Retinal pigment epithelial cell (primary cell): ENCODE measurements at regions not wholly inside any gene's neighbourhood (a gene's known extent, or its start where the extent isn't known, plus 50 kb on each side); places are given as distances from the start of the nearest gene placed in this dataset.

Experiments used
- DNase-seq: peaks from one replicate; pipeline ENCODE4 v3.0.0-alpha.2; 2010; ENCODE audit warnings: low read depth
- H3K4me3 ChIP-seq: 2 replicates; pipeline ENCODE4 v1.5.1; 2011; ENCODE audit warnings: mild to moderate bottlenecking, low read length, control low read depth, moderate library complexity
- CTCF ChIP-seq: conservative IDR thresholded peaks from 2 replicates; pipeline ENCODE4 v1.5.1; 2011; ENCODE audit warnings: low read depth, low read length, control low read depth, inconsistent platforms

DNA sequence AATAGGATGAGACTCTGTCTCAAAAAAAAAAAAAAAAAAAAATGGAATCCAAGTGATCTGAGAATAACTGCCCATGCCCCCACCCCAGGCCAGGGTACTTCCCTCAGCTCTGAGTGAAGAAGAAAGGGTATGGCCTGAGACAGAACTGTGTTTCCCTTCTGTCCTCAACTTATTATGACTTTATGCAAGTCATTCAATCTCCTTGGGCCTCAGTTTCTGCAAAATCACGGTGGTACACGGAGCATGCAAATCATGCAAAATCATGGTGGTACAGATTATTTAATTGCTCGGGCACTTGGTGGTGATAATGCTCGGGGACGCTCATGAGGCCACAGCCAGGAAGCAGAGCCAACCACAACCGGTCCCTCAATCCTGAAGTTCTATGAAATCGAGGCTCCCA is 56.5 kb upstream of the TBX3 start:
- DNase-seq, result no peak
- no peak for TF ChIP-seq CTCF
- no peak overlapping the region for H3K4me3 ChIP-seq

GRCh38 chr12:114738460-114739184 is 54.6 kb upstream of the TBX3 start:
- H3K4me3 ChIP-seq, result no peak overlapping the region
- no peak for DNase-seq
- no peak for TF ChIP-seq CTCF

- no peak overlapping the region for H3K4me3 ChIP-seq
- no peak for DNase-seq
- TF ChIP-seq CTCF, result no peak
Observed at GRCh38 chr12:114735680-114736374, 51.9 kb upstream of the TBX3 start.

DNA sequence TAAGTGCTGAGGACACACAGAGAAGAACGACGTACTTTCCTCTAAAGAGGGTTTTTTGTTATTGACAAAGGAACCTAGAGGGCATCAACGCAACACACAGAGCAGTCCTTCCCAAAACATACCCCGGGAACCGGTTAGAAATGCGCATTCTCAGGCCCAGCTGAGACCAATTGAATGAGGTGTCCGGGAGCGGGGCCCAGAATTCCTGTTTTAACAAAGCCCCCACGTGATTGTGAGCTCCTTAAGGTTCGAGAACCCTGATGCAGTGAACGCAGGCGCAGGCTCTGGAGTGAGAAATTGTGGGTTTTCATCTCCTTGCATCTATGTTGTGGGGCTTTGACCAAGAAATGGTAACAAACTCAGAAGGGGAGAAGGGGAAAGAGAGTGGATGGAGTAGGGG is 51.0 kb upstream of the TBX3 start:
- no peak for TF ChIP-seq CTCF
- DNase-seq, result no peak
- no peak overlapping the region for H3K4me3 ChIP-seq

DNA sequence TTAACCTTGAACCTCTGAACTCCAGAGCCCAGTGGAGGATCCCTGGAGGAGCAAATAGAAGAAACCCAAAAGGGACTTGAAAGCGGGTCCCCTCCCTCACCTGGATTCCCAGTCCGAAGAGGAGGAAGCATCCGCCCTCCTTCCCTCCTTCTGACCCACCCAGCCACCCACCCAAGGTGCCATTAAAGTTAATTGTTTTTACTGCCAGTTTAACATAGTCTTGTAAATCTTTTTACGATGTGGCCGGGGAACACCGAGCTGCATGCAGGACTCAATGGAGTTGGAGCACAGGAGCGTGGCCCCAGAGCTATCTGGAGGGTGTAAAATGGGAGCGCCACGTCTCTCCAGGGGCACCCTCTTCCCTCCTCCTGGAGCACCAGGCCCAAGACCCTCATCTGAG is 49.9 kb upstream of the TBX3 start:
- TF ChIP-seq CTCF, result no peak
- no peak overlapping the region for H3K4me3 ChIP-seq
- DNase-seq, result no peak
